ENCODE measurements at regions not wholly inside any gene's neighbourhood (a gene's known extent, or its start where the extent isn't known, plus 50 kb on each side); places are given as distances from the start of the nearest gene placed in this dataset.
A peak's percentile ranks its signal among the peaks of the same experiment; 100 is the strongest.

GRCh38 chr1:194331758-194332157 is 1145.3 kb upstream of the B3GALT2 start:
- no peaks in the 10 kb centered on the region for H3K4me1 Mint-ChIP-seq

GRCh38 chr1:194322751-194323150 is 1136.3 kb upstream of the B3GALT2 start:
- Mint-ChIP-seq H3K9me3 (no peaks in the 10 kb centered on the region), H3K27ac (no peak overlapping the region), H3K27me3 (no peaks in the 10 kb centered on the region), H3K4me3 (no peak overlapping the region), H3K36me3 (no peaks in the 10 kb centered on the region), H3K4me1 (no peaks in the 10 kb centered on the region)

More at GRCh38 chr1:194331758-194332157, 1145.3 kb upstream of the B3GALT2 start:
- H3K4me3 Mint-ChIP-seq = no peak overlapping the region
- H3K36me3 Mint-ChIP-seq = no peaks in the 10 kb centered on the region
- H3K27me3 Mint-ChIP-seq = no peaks in the 10 kb centered on the region
- no peak overlapping the region for H3K27ac Mint-ChIP-seq
- no peaks in the 10 kb centered on the region for H3K9me3 Mint-ChIP-seq

- H3K36me3 Mint-ChIP-seq = no peaks in the 10 kb centered on the region
- H3K27me3 Mint-ChIP-seq = no peaks in the 10 kb centered on the region
- no peaks in the 10 kb centered on the region for H3K4me1 Mint-ChIP-seq
- H3K4me3 Mint-ChIP-seq = no peak overlapping the region
- no peaks in the 10 kb centered on the region for H3K9me3 Mint-ChIP-seq
- H3K27ac Mint-ChIP-seq = no peak overlapping the region
Observed at GRCh38 chr1:194318790-194319280, 1132.4 kb upstream of the B3GALT2 start.

- no peak overlapping the region for H3K27ac Mint-ChIP-seq
- no peak overlapping the region for H3K4me3 Mint-ChIP-seq
- H3K9me3 Mint-ChIP-seq = no peaks in the 10 kb centered on the region
- no peaks in the 10 kb centered on the region for H3K4me1 Mint-ChIP-seq
- H3K27me3 Mint-ChIP-seq = peaks cover 7% of the 10 kb centered on the region
- H3K36me3 Mint-ChIP-seq = no peaks in the 10 kb centered on the region
Observed at GRCh38 chr1:194309697-194310096, 1123.3 kb upstream of the B3GALT2 start.

- Mint-ChIP-seq H3K27ac (no peak overlapping the region), H3K4me3 (no peak overlapping the region), H3K36me3 (no peaks in the 10 kb centered on the region), H3K27me3 (peaks cover 7% of the 10 kb centered on the region), H3K4me1 (no peaks in the 10 kb centered on the region), H3K9me3 (no peaks in the 10 kb centered on the region)
Observed at GRCh38 chr1:194309269-194309668, 1122.9 kb upstream of the B3GALT2 start.

- no peak overlapping the region for H3K27ac Mint-ChIP-seq
- H3K9me3 Mint-ChIP-seq = no peaks in the 10 kb centered on the region
- H3K4me3 Mint-ChIP-seq = no peak overlapping the region
- H3K27me3 Mint-ChIP-seq = peaks cover 1% of the 10 kb centered on the region
- no peaks in the 10 kb centered on the region for H3K36me3 Mint-ChIP-seq
- peaks cover 0 to 1% (median 0%) of the 10 kb centered on the region in 3 donors for H3K4me1 Mint-ChIP-seq
Observed at GRCh38 chr1:194300776-194301175, 1114.4 kb upstream of the B3GALT2 start.

GRCh38 chr1:194300340-194300739 is 1113.9 kb upstream of the B3GALT2 start:
- Mint-ChIP-seq H3K27ac (no peak overlapping the region), H3K9me3 (no peaks in the 10 kb centered on the region), H3K27me3 (peaks cover 1% of the 10 kb centered on the region), H3K4me3 (no peak overlapping the region), H3K4me1 (peaks cover 0 to 1% (median 0%) of the 10 kb centered on the region in 3 donors), H3K36me3 (no peaks in the 10 kb centered on the region)

GRCh38 chr1:194298007-194298598 is 1111.7 kb upstream of the B3GALT2 start:
- Mint-ChIP-seq H3K36me3 (no peaks in the 10 kb centered on the region), H3K27ac (peak overlapping the region in 1 of 3 donors; percentile 27), H3K27me3 (peaks cover 1% of the 10 kb centered on the region), H3K9me3 (no peaks in the 10 kb centered on the region), H3K4me1 (peaks cover 0 to 1% (median 0%) of the 10 kb centered on the region in 3 donors), H3K4me3 (no peak overlapping the region)

GRCh38 chr1:194297094-194297493 is 1110.7 kb upstream of the B3GALT2 start:
- Mint-ChIP-seq H3K9me3 (no peaks in the 10 kb centered on the region), H3K4me3 (no peak overlapping the region), H3K27me3 (peaks cover 1% of the 10 kb centered on the region), H3K4me1 (no peaks in the 10 kb centered on the region), H3K36me3 (no peaks in the 10 kb centered on the region), H3K27ac (no peak overlapping the region)

- Mint-ChIP-seq H3K36me3 (no peaks in the 10 kb centered on the region), H3K4me1 (no peaks in the 10 kb centered on the region), H3K4me3 (no peak overlapping the region), H3K27me3 (peaks cover 1% of the 10 kb centered on the region), H3K27ac (no peak overlapping the region), H3K9me3 (no peaks in the 10 kb centered on the region)
Observed at GRCh38 chr1:194296201-194296600, 1109.8 kb upstream of the B3GALT2 start.

GRCh38 chr1:194295685-194296084 is 1109.3 kb upstream of the B3GALT2 start:
- Mint-ChIP-seq H3K4me3 (no peak overlapping the region), H3K4me1 (peaks cover 0 to 2% (median 2%) of the 10 kb centered on the region in 3 donors), H3K36me3 (no peaks in the 10 kb centered on the region), H3K27ac (no peak overlapping the region), H3K27me3 (peaks cover 3% of the 10 kb centered on the region), H3K9me3 (no peaks in the 10 kb centered on the region)

- Mint-ChIP-seq H3K4me1 (peaks cover 0 to 16% (median 8%) of the 10 kb centered on the region in 3 donors), H3K36me3 (no peaks in the 10 kb centered on the region), H3K27ac (no peak overlapping the region), H3K9me3 (no peaks in the 10 kb centered on the region), H3K27me3 (peaks cover 5% of the 10 kb centered on the region), H3K4me3 (no peak overlapping the region)
Observed at GRCh38 chr1:194293851-194294405, 1107.5 kb upstream of the B3GALT2 start.

GRCh38 chr1:194292966-194293365 is 1106.6 kb upstream of the B3GALT2 start:
- H3K4me3 Mint-ChIP-seq = no peak overlapping the region
- no peaks in the 10 kb centered on the region for H3K9me3 Mint-ChIP-seq
- H3K27me3 Mint-ChIP-seq = peaks cover 5% of the 10 kb centered on the region
- H3K4me1 Mint-ChIP-seq = peaks cover 0 to 16% (median 8%) of the 10 kb centered on the region in 3 donors
- no peaks in the 10 kb centered on the region for H3K36me3 Mint-ChIP-seq
- no peak overlapping the region for H3K27ac Mint-ChIP-seq

GRCh38 chr1:194289569-194290266 is 1103.3 kb upstream of the B3GALT2 start:
- Mint-ChIP-seq H3K27ac (peak overlapping the region; percentile 0 to 26 (median 2)), H3K27me3 (peaks cover 5% of the 10 kb centered on the region), H3K9me3 (no peaks in the 10 kb centered on the region), H3K4me1 (peaks cover 0 to 16% (median 8%) of the 10 kb centered on the region in 3 donors), H3K36me3 (no peaks in the 10 kb centered on the region), H3K4me3 (peak overlapping the region in 3 of 4 donors; percentile 16 to 79 (median 67))

- Mint-ChIP-seq H3K27me3 (peaks cover 5% of the 10 kb centered on the region), H3K27ac (no peak overlapping the region), H3K36me3 (no peaks in the 10 kb centered on the region), H3K9me3 (no peaks in the 10 kb centered on the region), H3K4me1 (peaks cover 0 to 16% (median 8%) of the 10 kb centered on the region in 3 donors), H3K4me3 (no peak overlapping the region)
Observed at GRCh38 chr1:194288238-194288637, 1101.8 kb upstream of the B3GALT2 start.
